C4-2B (cell line): ENCODE measurements at regions not wholly inside any gene's neighbourhood (a gene's known extent, or its start where the extent isn't known, plus 50 kb on each side); places are given as distances from the start of the nearest gene placed in this dataset.

Experiments used
- ZFX ChIP-seq: fragments of 450-650 bp; IDR thresholded peaks from 2 replicates; pipeline ENCODE4 v1.6.1; 2017
- TF ChIP-seq, protein P1 (sequence below): fragments of 450-650 bp; conservative IDR thresholded peaks from 2 replicates; pipeline ENCODE4 v1.5.1; 2017; ENCODE audit warnings: mild to moderate bottlenecking

DNA sequence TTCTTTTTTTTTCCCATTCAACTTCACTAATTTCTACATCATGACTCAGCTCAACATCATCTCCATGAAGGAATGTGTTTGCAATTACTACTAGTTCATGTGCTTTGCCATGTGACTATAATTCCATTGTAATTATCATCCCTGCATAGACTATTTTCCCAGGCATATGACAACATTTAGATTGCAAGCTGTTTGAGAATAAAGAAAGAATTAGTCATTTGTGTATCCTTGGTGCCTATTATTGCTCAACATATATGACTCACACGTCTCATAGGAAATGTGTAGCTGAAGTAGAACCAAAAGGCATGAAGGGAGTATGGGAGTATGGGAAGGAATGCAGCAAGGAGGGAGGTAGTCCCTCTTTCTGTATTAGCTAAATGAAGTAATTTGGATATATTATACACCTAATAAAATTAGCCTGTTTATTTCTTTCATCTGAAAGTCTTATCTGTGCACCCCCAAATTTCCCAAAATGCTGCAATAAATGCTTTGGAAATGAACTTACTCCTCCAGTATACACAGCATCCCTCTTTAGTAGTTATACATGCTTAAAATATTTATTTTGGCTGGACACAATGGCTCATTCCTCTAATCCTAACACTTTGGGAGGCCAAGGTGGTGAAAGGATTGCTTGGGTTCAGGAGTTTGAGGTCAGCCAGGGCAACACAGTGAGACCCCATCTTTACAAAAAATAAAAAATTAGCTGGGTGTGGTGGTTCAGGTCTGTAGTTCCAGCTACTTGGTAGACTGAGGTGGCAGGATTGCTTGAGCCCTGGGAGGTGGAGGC is 316.9 kb upstream of the ADGRL4 start:
- TF ChIP-seq, protein P1, sequence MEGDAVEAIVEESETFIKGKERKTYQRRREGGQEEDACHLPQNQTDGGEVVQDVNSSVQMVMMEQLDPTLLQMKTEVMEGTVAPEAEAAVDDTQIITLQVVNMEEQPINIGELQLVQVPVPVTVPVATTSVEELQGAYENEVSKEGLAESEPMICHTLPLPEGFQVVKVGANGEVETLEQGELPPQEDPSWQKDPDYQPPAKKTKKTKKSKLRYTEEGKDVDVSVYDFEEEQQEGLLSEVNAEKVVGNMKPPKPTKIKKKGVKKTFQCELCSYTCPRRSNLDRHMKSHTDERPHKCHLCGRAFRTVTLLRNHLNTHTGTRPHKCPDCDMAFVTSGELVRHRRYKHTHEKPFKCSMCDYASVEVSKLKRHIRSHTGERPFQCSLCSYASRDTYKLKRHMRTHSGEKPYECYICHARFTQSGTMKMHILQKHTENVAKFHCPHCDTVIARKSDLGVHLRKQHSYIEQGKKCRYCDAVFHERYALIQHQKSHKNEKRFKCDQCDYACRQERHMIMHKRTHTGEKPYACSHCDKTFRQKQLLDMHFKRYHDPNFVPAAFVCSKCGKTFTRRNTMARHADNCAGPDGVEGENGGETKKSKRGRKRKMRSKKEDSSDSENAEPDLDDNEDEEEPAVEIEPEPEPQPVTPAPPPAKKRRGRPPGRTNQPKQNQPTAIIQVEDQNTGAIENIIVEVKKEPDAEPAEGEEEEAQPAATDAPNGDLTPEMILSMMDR, result no peak
- TF ChIP-seq ZFX, result no peak
